H1 (cell line): ENCODE measurements at regions not wholly inside any gene's neighbourhood (a gene's known extent, or its start where the extent isn't known, plus 50 kb on each side); places are given as distances from the start of the nearest gene placed in this dataset.

ENCODE experiments used
- CTCF ChIA-PET: fragments of 300-600 bp; sonication (Branson Sonifier 250); formaldehyde crosslinking; loops from one replicate; lab custom pipeline; 2021; ENCODE audit not compliant: partially characterized antibody; lab: Charles Lee
- POLR2A ChIA-PET: fragments of 300-600 bp; sonication (Branson Sonifier 250); formaldehyde crosslinking; loops from one replicate; lab custom pipeline; 2021; ENCODE audit warnings: inconsistent platforms; ENCODE audit not compliant: partially characterized antibody; lab: Charles Lee
- DNase-seq, 2 experiments: peaks; one replicate each; pipeline versions ENCODE4 v3.0.0 to v3.0.0-alpha.2; 2010 to 2022; ENCODE audit warnings: low spot score in 2 of 2, low read depth in 1 of 2, mixed read lengths in 1 of 2
- FAIRE-seq: peaks from 2 replicates; lab custom pipeline; 2011; peaks lifted over from hg19 to GRCh38; lab: Jason Lieb, UNC
- H2AFZ ChIP-seq: 2 replicates; pipeline ENCODE4 v1.8.1; 2012; ENCODE audit warnings: low read length, inconsistent platforms
- H2AK5ac ChIP-seq: 2 replicates; pipeline ENCODE4 v1.6.1; 2013; ENCODE audit warnings: low read depth, low read length
- H2BK120ac ChIP-seq: replicated peaks from 2 replicates; pipeline ENCODE3; 2013; ENCODE audit warnings: low read depth, low read length, inconsistent platforms
- H2BK12ac ChIP-seq: 2 replicates; pipeline ENCODE4 v1.6.1; 2013; ENCODE audit warnings: low read depth, low read length
- H2BK15ac ChIP-seq: 2 replicates; pipeline ENCODE4 v1.6.1; 2013; ENCODE audit warnings: low read length
- H2BK20ac ChIP-seq: 2 replicates; pipeline ENCODE4 v1.6.1; 2013; ENCODE audit warnings: low read length
- H2BK5ac ChIP-seq: 2 replicates; pipeline ENCODE4 v1.6.1; 2013; ENCODE audit warnings: low read depth, low read length
- H3K14ac ChIP-seq: 2 replicates; pipeline ENCODE4 v1.6.1; 2013; ENCODE audit warnings: inconsistent platforms; ENCODE audit not compliant: insufficient read length
- H3K18ac ChIP-seq: 2 replicates; pipeline ENCODE4 v1.6.1; 2013; ENCODE audit warnings: low read length; ENCODE audit errors: extremely low read depth
- H3K23ac ChIP-seq: 2 replicates; pipeline ENCODE4 v1.6.1; 2013; ENCODE audit warnings: inconsistent platforms; ENCODE audit not compliant: insufficient read length
- H3K23me2 ChIP-seq: 2 replicates; pipeline ENCODE4 v1.6.1; 2013; ENCODE audit warnings: low read depth, low read length
- H3K27ac ChIP-seq: 2 replicates; pipeline ENCODE4 v1.6.1; 2011; ENCODE audit warnings: low read depth, low read length, inconsistent platforms
- H3K27me3 ChIP-seq, 4 experiments: replicated peaks in 1 of 4; 1 replicate in 1 of 4; 2 replicates in 3 of 4; pipeline versions ENCODE4 v1.6.1 to v1.8.1; 2011 to 2013; ENCODE audit warnings: low read length in 3 of 4, mild to moderate bottlenecking in 3 of 4, inconsistent platforms in 2 of 4, mixed read lengths in 2 of 4, moderate library complexity in 1 of 4; ENCODE audit not compliant: control insufficient read depth in 3 of 4, insufficient read depth in 3 of 4; ENCODE audit errors: extremely low read depth in 1 of 4
- H3K36me3 ChIP-seq, 4 experiments: 2 replicates each; pipeline versions ENCODE4 v1.6.1 to v1.8.1; 2011 to 2013; ENCODE audit warnings: mild to moderate bottlenecking in 4 of 4, low read length in 3 of 4, moderate library complexity in 2 of 4, control low read depth in 1 of 4, inconsistent platforms in 1 of 4; ENCODE audit not compliant: insufficient read depth in 4 of 4, control insufficient read depth in 2 of 4
- H3K4ac ChIP-seq: replicated peaks from 2 replicates; pipeline ENCODE3; 2013; ENCODE audit warnings: low read length, low read depth, mixed read lengths, inconsistent platforms; ENCODE audit not compliant: insufficient read length
- H3K4me1 ChIP-seq, 4 experiments: replicated peaks in 1 of 4; 1 replicate in 1 of 4; 2 replicates in 3 of 4; pipeline versions ENCODE4 v1.6.1 to v1.8.1; 2011 to 2013; ENCODE audit warnings: low read length in 3 of 4, inconsistent platforms in 2 of 4, mixed read lengths in 1 of 4; ENCODE audit not compliant: insufficient read depth in 4 of 4, control insufficient read depth in 3 of 4
- H3K4me2 ChIP-seq, 2 experiments: 2 replicates each; pipeline versions ENCODE4 v1.6.1 to v1.8.1; 2011 to 2013; ENCODE audit warnings: low read depth in 2 of 2, low read length in 2 of 2, control low read depth in 1 of 2, inconsistent platforms in 1 of 2, mild to moderate bottlenecking in 1 of 2; ENCODE audit not compliant: insufficient read depth in 1 of 2
- H3K4me3 ChIP-seq, 4 experiments: fragments of 200-600, 300-600 bp in 1 of 4; sonication (generic), shearing (Covaris generic), sonication (Bioruptor Twin) in 1 of 4; 2 replicates each; pipeline versions ENCODE4 v1.5.1 to v1.8.1; 2011 to 2016; ENCODE audit warnings: low read length in 4 of 4, low read depth in 3 of 4, control low read depth in 2 of 4, inconsistent platforms in 2 of 4, mild to moderate bottlenecking in 2 of 4, mixed read lengths in 1 of 4, moderate library complexity in 1 of 4; ENCODE audit not compliant: insufficient read depth in 2 of 4; ENCODE audit errors: extremely low read depth in 1 of 4
- H3K56ac ChIP-seq: replicated peaks from 2 replicates; pipeline ENCODE3; 2013; ENCODE audit warnings: low read depth, mild to moderate bottlenecking, mixed read lengths, low read length, inconsistent platforms; ENCODE audit not compliant: insufficient read length
- H3K79me1 ChIP-seq: 2 replicates; pipeline ENCODE4 v1.6.1; 2013; ENCODE audit warnings: low read depth, low read length, control low read depth
- H3K79me2 ChIP-seq, 2 experiments: 2 replicates each; pipeline versions ENCODE4 v1.6.1 to v1.8.1; 2012 to 2013; ENCODE audit warnings: low read length in 2 of 2, mild to moderate bottlenecking in 2 of 2, inconsistent platforms in 1 of 2; ENCODE audit not compliant: insufficient read depth in 2 of 2, control insufficient read depth in 1 of 2
- H3K9ac ChIP-seq, 4 experiments: replicated peaks in 1 of 4; 1 replicate in 1 of 4; 2 replicates in 3 of 4; pipeline versions ENCODE4 v1.6.1 to v1.8.1; 2011 to 2013; ENCODE audit warnings: low read depth in 3 of 4, low read length in 3 of 4, control low read depth in 2 of 4, mild to moderate bottlenecking in 2 of 4, moderate library complexity in 2 of 4, inconsistent platforms in 1 of 4; ENCODE audit errors: extremely low read depth in 1 of 4
- H3K9me3 ChIP-seq, 2 experiments: 2 replicates each; pipeline versions ENCODE4 v1.6.1 to v1.8.1; 2012 to 2013; ENCODE audit warnings: mild to moderate bottlenecking in 2 of 2, moderate library complexity in 2 of 2, control low read depth in 1 of 2, inconsistent platforms in 1 of 2, low read depth in 1 of 2, low read length in 1 of 2, mixed read lengths in 1 of 2; ENCODE audit not compliant: insufficient read depth in 2 of 2
- H4K20me1 ChIP-seq, 2 experiments: replicated peaks in 1 of 2; 2 replicates each; pipeline versions ENCODE3 to v1.8.1; 2011 to 2013; ENCODE audit warnings: inconsistent platforms in 2 of 2, low read length in 2 of 2, mild to moderate bottlenecking in 1 of 2; ENCODE audit not compliant: insufficient read depth in 2 of 2, control insufficient read depth in 1 of 2
- H4K5ac ChIP-seq: 2 replicates; pipeline ENCODE4 v1.6.1; 2013; ENCODE audit warnings: low read length, low read depth, mixed read lengths, inconsistent platforms; ENCODE audit not compliant: insufficient read length
- H4K8ac ChIP-seq: 2 replicates; pipeline ENCODE4 v1.8.0; 2013; ENCODE audit warnings: mild to moderate bottlenecking, moderate library complexity, low read length, inconsistent platforms; ENCODE audit not compliant: insufficient read depth; ENCODE audit errors: extremely low read depth
- H4K91ac ChIP-seq: replicated peaks from 2 replicates; pipeline ENCODE3; 2013; ENCODE audit warnings: low read length, mixed read lengths, inconsistent platforms; ENCODE audit not compliant: insufficient read length
- HDAC2 ChIP-seq, 2 experiments: fragments of 300-600 bp in 1 of 2; sonication (generic) in 1 of 2; IDR thresholded peaks; 2 replicates each; pipeline ENCODE4 v1.6.1; 2011 to 2012; ENCODE audit warnings: low read depth in 2 of 2, low read length in 2 of 2, mild to moderate bottlenecking in 2 of 2, moderate library complexity in 2 of 2, borderline replicate concordance in 1 of 2, inconsistent platforms in 1 of 2
- KDM1A ChIP-seq: fragments of 200-600, 300-600 bp; sonication (generic); IDR thresholded peaks from 2 replicates; pipeline ENCODE4 v1.7.1; 2016; ENCODE audit warnings: mild to moderate bottlenecking, low read length, borderline replicate concordance
- WGBS, 2 experiments: shearing (Covaris generic) in 1 of 2; methylation state at CpG; one replicate each; pipeline versions ENCODE4 v1.1.6 to v1.1.7; 2013 to 2015; ENCODE audit warnings: low lambda C conversion rate in 2 of 2, mixed read lengths in 2 of 2, inconsistent platforms in 1 of 2, low coverage in 1 of 2, missing lambda C conversion rate in 1 of 2; ENCODE audit not compliant: insufficient replicate concordance in 2 of 2, insufficient coverage in 1 of 2, insufficient read length in 1 of 2; ENCODE audit errors: extremely low coverage in 1 of 2, missing lambda C conversion rate in 1 of 2; 5-methylcytosine and 5-hydroxymethylcytosine counted together

DNA sequence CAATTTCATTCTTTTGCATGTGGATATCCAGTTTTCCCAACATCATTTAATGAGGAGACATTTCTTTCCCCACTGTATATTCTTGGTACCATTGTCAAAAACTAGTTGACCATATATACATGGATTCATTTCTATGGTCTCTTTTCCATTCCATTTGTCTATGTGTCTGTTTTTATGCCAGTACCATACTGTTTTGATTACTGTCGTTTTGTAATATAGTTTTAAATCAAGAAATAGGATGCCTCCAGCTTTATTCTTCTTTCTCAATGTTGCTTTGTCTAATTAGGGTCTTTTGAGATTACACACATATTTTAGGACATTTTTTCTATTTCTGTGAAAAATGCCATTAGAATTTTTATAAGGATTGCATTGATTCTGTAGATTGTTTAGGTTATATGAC is 177.5 kb upstream of the POU2AF2 start:
- ChIA-PET CTCF (interaction anchor here (0.5 kb wide), 1 partner anchor 74 kb away, joined by 3 read pairs; no protein-coding TSS in a partner anchor), POLR2A (no interaction called here)
- no peak overlapping the region for H4K8ac ChIP-seq
- H3K14ac ChIP-seq: no peak overlapping the region
- H4K20me1 ChIP-seq: no peaks in the 10 kb centered on the region
- no peak overlapping the region for H2AK5ac ChIP-seq
- H3K4me3 ChIP-seq: no peak overlapping the region
- no peaks in the 10 kb centered on the region for H3K79me1 ChIP-seq
- no peak for FAIRE-seq
- no peaks in the 10 kb centered on the region for H3K27me3 ChIP-seq
- H2BK12ac ChIP-seq: no peak overlapping the region
- no peaks in the 10 kb centered on the region for H3K4me1 ChIP-seq
- no peaks in the 10 kb centered on the region for H3K23me2 ChIP-seq
- no peak overlapping the region for H2BK5ac ChIP-seq
- H4K91ac ChIP-seq: no peak overlapping the region
- no peak overlapping the region for H3K56ac ChIP-seq
- no peaks in the 10 kb centered on the region for H3K79me2 ChIP-seq
- H2BK20ac ChIP-seq: no peak overlapping the region
- no peak overlapping the region for H3K23ac ChIP-seq
- no peak overlapping the region for H2BK15ac ChIP-seq
- no peak overlapping the region for H3K9ac ChIP-seq
- no peak overlapping the region for H3K27ac ChIP-seq
- peaks cover 0 to 4% of the 10 kb centered on the region in 2 experiments; a peak in 1 of 4 replicates for H3K9me3 ChIP-seq
- H3K36me3 ChIP-seq: no peaks in the 10 kb centered on the region
- H4K5ac ChIP-seq: no peak overlapping the region
- TF ChIP-seq HDAC2 (IDR thresholded peaks at IDR 0.05; ENCODE audit: borderline replicate concordance in 1 of 2, low read depth in 2 of 2, low read length in 2 of 2) (no peak), KDM1A (peak; percentile 62; the same call in 1 of the 2 replicates)
- DNase-seq: no peak
- no peak overlapping the region for H3K4ac ChIP-seq
- no peak overlapping the region for H2AFZ ChIP-seq
- H3K4me2 ChIP-seq: no peak overlapping the region
- WGBS, 2 experiments: 80% methylated on average over 1 of the region's 1 CpG; no CpG with 5 or more reads in 1 of the 2 experiments
- no peak overlapping the region for H2BK120ac ChIP-seq
- H3K18ac ChIP-seq: no peak overlapping the region
